HCT116 (cell line): ENCODE measurements at regions not wholly inside any gene's neighbourhood (a gene's known extent, or its start where the extent isn't known, plus 50 kb on each side); places are given as distances from the start of the nearest gene placed in this dataset.
"Not testable (repeated sequence)": the region's sequence is repeated elsewhere in the genome, so short reads cannot be mapped to it uniquely, and the experiment has no call there.

Experiments used
- ATAC-seq: fragments of 200-7000 bp; cut with Tn5 transposase; 2 replicates; pipeline ENCODE4 v1.9.1; 2020; ENCODE audit warnings: mild to moderate bottlenecking, moderate library complexity
- BruUV-seq: library from RNA; stranded (reverse); fragments of 400-500 nt; replicated peaks from 2 replicates; lab custom pipeline; 2021; lab: Mats Ljungman, UMichigan
- CTCF ChIA-PET: fragments of 300-600 bp; sonication (Branson Sonifier 250); formaldehyde crosslinking; loops from one replicate; lab custom pipeline; 2021; ENCODE audit warnings: antibody characterized with exemption; lab: Charles Lee
- POLR2A ChIA-PET: fragments of 300-600, 350-600 bp; sonication (Branson Sonifier 250); formaldehyde crosslinking; loops from one replicate; lab custom pipeline; 2021; ENCODE audit warnings: antibody characterized with exemption; lab: Charles Lee
- RAD21 ChIA-PET, 2 experiments: fragments of 300-600 bp; sonication (Branson Sonifier 250); formaldehyde crosslinking; loops; one replicate each; lab custom pipeline; 2023; ENCODE audit warnings: low total read pairs in 2 of 2; ENCODE audit not compliant: uncharacterized antibody in 2 of 2, unreplicated experiment in 2 of 2, low non-redundant PET in 1 of 2; lab: Charles Lee
- DNase-seq: peaks from one replicate; pipeline ENCODE4 v3.0.0-alpha.2; 2010; ENCODE audit warnings: low read depth, low spot score
- H2AFZ ChIP-seq: fragments of 200-600 bp; shearing (Covaris generic), sonication (generic); 2 replicates; pipeline ENCODE4 v1.6.1; 2017; ENCODE audit warnings: low read depth, mixed run types, mixed read lengths, antibody characterized with exemption, low read length; ENCODE audit not compliant: poor library complexity, severe bottlenecking
- H3K27ac ChIP-seq: 2 replicates; pipeline ENCODE4 v1.5.1; 2012; ENCODE audit warnings: low read depth, low read length
- H3K27me3 ChIP-seq: fragments of 200-600 bp; sonication (generic); 2 replicates; pipeline ENCODE4 v1.6.1; 2016; ENCODE audit warnings: mixed run types, low read length, mixed read lengths; ENCODE audit not compliant: insufficient read depth
- H3K36me3 ChIP-seq, 2 experiments: fragments of 200-500 bp in 1 of 2; fragments of 200-600 bp in 1 of 2; sonication (Bioruptor generic) in 1 of 2; sonication (generic) in 1 of 2; 2 replicates each; pipeline versions ENCODE4 v1.5.1 to v1.6.1; 2014 to 2016; ENCODE audit warnings: low read length in 2 of 2, inconsistent platforms in 1 of 2, mixed read lengths in 1 of 2, mixed run types in 1 of 2; ENCODE audit not compliant: insufficient read depth in 2 of 2, control insufficient read depth in 1 of 2
- H3K4me1 ChIP-seq, 2 experiments: fragments of 200-600 bp in 1 of 2; sonication (generic) in 1 of 2; 2 replicates each; pipeline versions ENCODE4 v1.5.1 to v1.6.1; 2012 to 2017; ENCODE audit warnings: low read length in 2 of 2, inconsistent platforms in 1 of 2, mild to moderate bottlenecking in 1 of 2, mixed read lengths in 1 of 2, mixed run types in 1 of 2, moderate library complexity in 1 of 2; ENCODE audit not compliant: insufficient read depth in 2 of 2, control insufficient read depth in 1 of 2
- H3K4me2 ChIP-seq: fragments of 200-600 bp; sonication (generic); 2 replicates; pipeline ENCODE4 v1.6.1; 2017; ENCODE audit warnings: mixed run types, low read length, mixed read lengths
- H3K4me3 ChIP-seq, 2 experiments: fragments of 200-600 bp in 1 of 2; sonication (generic) in 1 of 2; replicated peaks in 1 of 2; 2 replicates each; pipeline ENCODE4 v1.5.1; 2011 to 2016; ENCODE audit warnings: low read length in 2 of 2, control low read depth in 1 of 2, low read depth in 1 of 2, mild to moderate bottlenecking in 1 of 2, mixed read lengths in 1 of 2, mixed run types in 1 of 2
- H3K79me2 ChIP-seq: fragments of 200-600 bp; sonication (generic); 2 replicates; pipeline ENCODE4 v1.6.1; 2017; ENCODE audit warnings: mild to moderate bottlenecking, mixed run types, low read length, moderate library complexity, mixed read lengths; ENCODE audit not compliant: insufficient read depth
- H3K9ac ChIP-seq: fragments of 200-600 bp; sonication (generic); 2 replicates; pipeline ENCODE4 v1.6.1; 2016; ENCODE audit warnings: low read length, mixed read lengths
- H3K9me2 ChIP-seq: fragments of 200-600 bp; sonication (generic), shearing (Covaris generic); 2 replicates; pipeline ENCODE4 v1.6.1; 2017; ENCODE audit warnings: mixed run types, mild to moderate bottlenecking, moderate library complexity; ENCODE audit not compliant: insufficient read depth
- H3K9me3 ChIP-seq, 2 experiments: fragments of 200-500 bp in 1 of 2; fragments of 200-600 bp in 1 of 2; sonication (Bioruptor generic) in 1 of 2; sonication (generic) in 1 of 2; 2 replicates each; pipeline ENCODE4 v1.6.1; 2014 to 2017; ENCODE audit warnings: low read length in 2 of 2, mixed read lengths in 2 of 2, inconsistent platforms in 1 of 2, low read depth in 1 of 2, mild to moderate bottlenecking in 1 of 2, mixed run types in 1 of 2, moderate library complexity in 1 of 2; ENCODE audit not compliant: control insufficient read depth in 1 of 2, insufficient read depth in 1 of 2
- H4K20me1 ChIP-seq: fragments of 200-600 bp; sonication (generic), shearing (Covaris generic); 2 replicates; pipeline ENCODE4 v1.6.1; 2017; ENCODE audit warnings: mixed run types, mild to moderate bottlenecking, moderate library complexity; ENCODE audit not compliant: insufficient read depth
- intact Hi-C: fragments of 100-400 bp; cut with micrococcal nuclease; formaldehyde crosslinking; loops from 2 replicates; pipeline ENCODE4 v1.10.0; 2022

GRCh38 chr14:19231421-19231820, 202.7 kb downstream of the POTEG start:
- not testable (repeated sequence) for BruUV-seq

GRCh38 chr14:19234059-19234458, 200.1 kb downstream of the POTEG start:
- POLR2A ChIA-PET, H2AFZ ChIP-seq, DNase-seq, H3K4me3 ChIP-seq, CTCF ChIA-PET, H3K4me2 ChIP-seq, H4K20me1 ChIP-seq, intact Hi-C loops, ATAC-seq, H3K9ac ChIP-seq, H3K36me3 ChIP-seq, H3K27ac ChIP-seq, H3K4me1 ChIP-seq, BruUV-seq, H3K9me2 ChIP-seq, H3K79me2 ChIP-seq, RAD21 ChIA-PET, H3K27me3 ChIP-seq, H3K9me3 ChIP-seq: not testable (repeated sequence)

More at GRCh38 chr14:19231421-19231820, 202.7 kb downstream of the POTEG start:
- H3K9me3 ChIP-seq, H3K27ac ChIP-seq, RAD21 ChIA-PET, ATAC-seq, H3K4me1 ChIP-seq, H3K9me2 ChIP-seq, DNase-seq, H3K4me3 ChIP-seq, POLR2A ChIA-PET, CTCF ChIA-PET, H4K20me1 ChIP-seq, H3K4me2 ChIP-seq, H3K9ac ChIP-seq, H3K79me2 ChIP-seq, H3K36me3 ChIP-seq, H3K27me3 ChIP-seq, H2AFZ ChIP-seq, intact Hi-C loops: not testable (repeated sequence)

- H3K4me1 ChIP-seq, H3K4me3 ChIP-seq, BruUV-seq, H3K27ac ChIP-seq, H3K9me2 ChIP-seq, H3K4me2 ChIP-seq, H3K36me3 ChIP-seq, H3K27me3 ChIP-seq, CTCF ChIA-PET, intact Hi-C loops, POLR2A ChIA-PET, RAD21 ChIA-PET, ATAC-seq, H3K9ac ChIP-seq, H3K79me2 ChIP-seq, DNase-seq, H3K9me3 ChIP-seq, H2AFZ ChIP-seq, H4K20me1 ChIP-seq: not testable (repeated sequence)
Measured at GRCh38 chr14:19237656-19238055, 196.5 kb downstream of the POTEG start.

- BruUV-seq, H3K4me1 ChIP-seq, H3K27ac ChIP-seq, H3K27me3 ChIP-seq, DNase-seq, intact Hi-C loops, CTCF ChIA-PET, H3K4me3 ChIP-seq, RAD21 ChIA-PET, H4K20me1 ChIP-seq, H3K4me2 ChIP-seq, H3K9me3 ChIP-seq, POLR2A ChIA-PET, H2AFZ ChIP-seq, H3K9ac ChIP-seq, ATAC-seq, H3K36me3 ChIP-seq, H3K79me2 ChIP-seq, H3K9me2 ChIP-seq: not testable (repeated sequence)
Measured at GRCh38 chr14:19238584-19238983, 195.6 kb downstream of the POTEG start.

- DNase-seq, ATAC-seq, H3K27me3 ChIP-seq, H4K20me1 ChIP-seq, H3K4me3 ChIP-seq, RAD21 ChIA-PET, H3K9ac ChIP-seq, H3K79me2 ChIP-seq, BruUV-seq, CTCF ChIA-PET, H3K9me2 ChIP-seq, H3K36me3 ChIP-seq, H2AFZ ChIP-seq, H3K4me1 ChIP-seq, intact Hi-C loops, H3K9me3 ChIP-seq, H3K4me2 ChIP-seq, H3K27ac ChIP-seq, POLR2A ChIA-PET: not testable (repeated sequence)
Measured at GRCh38 chr14:19239981-19240380, 194.2 kb downstream of the POTEG start.
